ENCODE measurements at regions not wholly inside any gene's neighbourhood (a gene's known extent, or its start where the extent isn't known, plus 50 kb on each side); places are given as distances from the start of the nearest gene placed in this dataset.
"Not testable (repeated sequence)": the region's sequence is repeated elsewhere in the genome, so short reads cannot be mapped to it uniquely, and the experiment has no call there.

- not testable (repeated sequence) for TF ChIP-seq POLR2A, POLR2AphosphoS5 (IDR thresholded peaks at IDR 0.05; ENCODE audit: low read depth, low read length)
Observed at GRCh38 chr13:25017808-25018728, 77.9 kb upstream of the PABPC3 start.

All from GM12892 (cell line).